Fibroblast of mammary gland (primary cell): ENCODE measurements at regions not wholly inside any gene's neighbourhood (a gene's known extent, or its start where the extent isn't known, plus 50 kb on each side); places are given as distances from the start of the nearest gene placed in this dataset.
A peak's percentile ranks its signal among the peaks of the same experiment; 100 is the strongest.

Source experiments
- DNase-seq: peaks from one replicate; pipeline ENCODE4 v3.0.0-alpha.2; 2010; ENCODE audit warnings: low read depth
- H3K4me3 ChIP-seq: 2 replicates; pipeline ENCODE4 v1.5.1; 2011; ENCODE audit warnings: low read depth, mild to moderate bottlenecking, low read length, moderate library complexity; ENCODE audit not compliant: control insufficient read depth
- CTCF ChIP-seq: conservative IDR thresholded peaks from 2 replicates; pipeline ENCODE4 v1.5.1; 2011; ENCODE audit warnings: low read depth, low read length, inconsistent platforms; ENCODE audit not compliant: control insufficient read depth, insufficient read depth

- DNase-seq, result peak; percentile 58
- TF ChIP-seq CTCF, result peak; percentile 57
- no peak overlapping the region for H3K4me3 ChIP-seq
Observed at GRCh38 chr1:185681034-185681633, 53.1 kb upstream of the HMCN1 start.

GRCh38 chr1:185680453-185680852 lies 53.7 kb upstream of the HMCN1 start:
- H3K4me3 ChIP-seq, result no peak overlapping the region
- no peak for DNase-seq
- no peak for TF ChIP-seq CTCF

GRCh38 chr1:185679220-185679619 lies 55.0 kb upstream of the HMCN1 start:
- H3K4me3 ChIP-seq, result no peak overlapping the region
- no peak for DNase-seq
- TF ChIP-seq CTCF, result no peak

GRCh38 chr1:185676969-185677368 lies 57.2 kb upstream of the HMCN1 start:
- TF ChIP-seq CTCF, result no peak
- H3K4me3 ChIP-seq, result no peak overlapping the region
- DNase-seq, result no peak

GRCh38 chr1:185674201-185674600 lies 60.0 kb upstream of the HMCN1 start:
- TF ChIP-seq CTCF, result no peak
- H3K4me3 ChIP-seq, result no peak overlapping the region
- no peak for DNase-seq

- no peak overlapping the region for H3K4me3 ChIP-seq
- TF ChIP-seq CTCF, result no peak
- DNase-seq, result no peak
Observed at GRCh38 chr1:185672719-185673360, 61.4 kb upstream of the HMCN1 start.
